Psoas muscle (tissue), 7 donors: ENCODE measurements at regions not wholly inside any gene's neighbourhood (a gene's known extent, or its start where the extent isn't known, plus 50 kb on each side); places are given as distances from the start of the nearest gene placed in this dataset.
"Not testable (repeated sequence)": the region's sequence is repeated elsewhere in the genome, so short reads cannot be mapped to it uniquely, and the experiment has no call there.

ENCODE experiments used
- ATAC-seq, 4 donors: fragments of 200-7000 bp; cut with Tn5 transposase; one replicate each; pipeline ENCODE4 v1.9.1; 2020; ENCODE audit warnings: moderate library complexity in 3 of 4, mild to moderate bottlenecking in 2 of 4
- DNase-seq, 2 donors: peaks; one replicate each; pipeline ENCODE4 v3.0.0-alpha.2; 2020
- H3K27ac ChIP-seq: fragments of 200-600 bp; one replicate; pipeline ENCODE4 v1.8.0; 2022
- H3K27me3 ChIP-seq, 3 donors: fragments of 200-600 bp in 1 of 3; one replicate each; pipeline versions ENCODE4 v1.6.1 to v1.8.0; 2013 to 2022; ENCODE audit warnings: low read length in 2 of 3, mild to moderate bottlenecking in 2 of 3, moderate library complexity in 1 of 3; ENCODE audit not compliant: insufficient read depth in 3 of 3
- H3K36me3 ChIP-seq, 2 donors: fragments of 200-600 bp in 1 of 2; one replicate each; pipeline versions ENCODE4 v1.6.1 to v1.8.0; 2013 to 2022; ENCODE audit warnings: low read depth in 1 of 2, mild to moderate bottlenecking in 1 of 2, moderate library complexity in 1 of 2; ENCODE audit not compliant: insufficient read depth in 1 of 2
- H3K4me1 ChIP-seq: fragments of 200-600 bp; one replicate; pipeline ENCODE4 v1.8.0; 2022
- H3K4me3 ChIP-seq: fragments of 200-600 bp; one replicate; pipeline ENCODE4 v1.8.0; 2022; ENCODE audit warnings: mild to moderate bottlenecking
- H3K9me3 ChIP-seq: fragments of 200-600 bp; one replicate; pipeline ENCODE4 v1.8.0; 2022
- WGBS, 3 donors: extraction: QIAGEN DNeasy Blood & Tissue Kit; methylation state at CpG; one replicate each; pipeline versions ENCODE4 v1.1.6 to v1.1.7; 2013; 5-methylcytosine and 5-hydroxymethylcytosine counted together
- intact Hi-C, 2 donors: fragments of 100-400 bp; cut with DNase I; formaldehyde crosslinking; loops; one replicate each; pipeline versions ENCODE4 v1.11.0 to v1.14.2; 2022
- TF ChIP-seq, protein P1 (sequence below): fragments of 200-600 bp; IDR thresholded peaks from one replicate; pipeline ENCODE4 v1.8.0; 2022; ENCODE audit warnings: antibody characterized with exemption
- donor health status: healthy with polysubstance abuse.
- donor health status: DM: no; HTN: no; CAD: no; lungs with moderate emphysema.
- donor health status: Bipolar disorder and iron deficiency.
- donor health status: healthy.
- donor health status: DM: yes; HTN: yes; CAD: no.
- donor health status: DM: no; HTN: no; CAD: no.
- donor health status: DM: yes; HTN: yes; CAD: no.

DNA sequence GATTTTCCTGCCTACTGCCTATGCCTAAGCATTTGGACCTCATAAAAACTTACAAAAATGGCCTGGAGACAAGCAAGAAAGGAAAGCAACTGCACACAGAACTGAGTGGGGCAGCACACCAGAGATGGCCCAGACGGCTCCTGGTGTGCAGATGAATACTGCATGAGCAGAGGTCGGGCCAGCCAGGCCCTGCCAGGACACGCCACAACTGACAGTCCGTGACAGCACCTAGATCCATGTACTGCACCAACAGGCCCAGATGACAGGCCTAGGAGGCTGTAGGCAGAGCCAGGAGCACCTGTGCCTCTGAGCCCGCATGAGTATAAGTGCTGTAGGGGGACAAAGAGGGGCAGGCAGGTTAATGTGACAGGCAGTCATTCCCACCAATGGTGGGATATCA, 160.2 kb downstream of the IGLL1 start:
- TF ChIP-seq, protein P1, sequence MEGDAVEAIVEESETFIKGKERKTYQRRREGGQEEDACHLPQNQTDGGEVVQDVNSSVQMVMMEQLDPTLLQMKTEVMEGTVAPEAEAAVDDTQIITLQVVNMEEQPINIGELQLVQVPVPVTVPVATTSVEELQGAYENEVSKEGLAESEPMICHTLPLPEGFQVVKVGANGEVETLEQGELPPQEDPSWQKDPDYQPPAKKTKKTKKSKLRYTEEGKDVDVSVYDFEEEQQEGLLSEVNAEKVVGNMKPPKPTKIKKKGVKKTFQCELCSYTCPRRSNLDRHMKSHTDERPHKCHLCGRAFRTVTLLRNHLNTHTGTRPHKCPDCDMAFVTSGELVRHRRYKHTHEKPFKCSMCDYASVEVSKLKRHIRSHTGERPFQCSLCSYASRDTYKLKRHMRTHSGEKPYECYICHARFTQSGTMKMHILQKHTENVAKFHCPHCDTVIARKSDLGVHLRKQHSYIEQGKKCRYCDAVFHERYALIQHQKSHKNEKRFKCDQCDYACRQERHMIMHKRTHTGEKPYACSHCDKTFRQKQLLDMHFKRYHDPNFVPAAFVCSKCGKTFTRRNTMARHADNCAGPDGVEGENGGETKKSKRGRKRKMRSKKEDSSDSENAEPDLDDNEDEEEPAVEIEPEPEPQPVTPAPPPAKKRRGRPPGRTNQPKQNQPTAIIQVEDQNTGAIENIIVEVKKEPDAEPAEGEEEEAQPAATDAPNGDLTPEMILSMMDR, result no peak
- Histone ChIP-seq H3K4me1 (no peaks in the 10 kb centered on the region), H3K27ac (no peak overlapping the region), H3K9me3 (no peaks in the 10 kb centered on the region), H3K36me3 (no peaks in the 10 kb centered on the region), H3K27me3 (peaks cover 0 to 10% (median 4%) of the 10 kb centered on the region in 3 donors), H3K4me3 (no peak overlapping the region)
- no peak for DNase-seq
- 68 to 76% (median 74%) methylated on average over 5 of the region's 5 CpGs for WGBS, 3 donors
- no peak for ATAC-seq
- intact Hi-C loops, result no loop called here

- Histone ChIP-seq H3K4me1 (no peaks in the 10 kb centered on the region), H3K4me3 (no peak overlapping the region), H3K9me3 (no peaks in the 10 kb centered on the region), H3K27ac (no peak overlapping the region), H3K36me3 (no peaks in the 10 kb centered on the region), H3K27me3 (peaks cover 0 to 10% (median 4%) of the 10 kb centered on the region in 3 donors)
- TF ChIP-seq, protein P1, result no peak
- DNase-seq (no peak), ATAC-seq (no peak)
- intact Hi-C loops, result no loop called here
- WGBS, 3 donors, result 87 to 95% (median 91%) methylated on average over 4 of the region's 4 CpGs
Observed at GRCh38 chr22:23419171-23419570, 160.9 kb downstream of the IGLL1 start.

DNA sequence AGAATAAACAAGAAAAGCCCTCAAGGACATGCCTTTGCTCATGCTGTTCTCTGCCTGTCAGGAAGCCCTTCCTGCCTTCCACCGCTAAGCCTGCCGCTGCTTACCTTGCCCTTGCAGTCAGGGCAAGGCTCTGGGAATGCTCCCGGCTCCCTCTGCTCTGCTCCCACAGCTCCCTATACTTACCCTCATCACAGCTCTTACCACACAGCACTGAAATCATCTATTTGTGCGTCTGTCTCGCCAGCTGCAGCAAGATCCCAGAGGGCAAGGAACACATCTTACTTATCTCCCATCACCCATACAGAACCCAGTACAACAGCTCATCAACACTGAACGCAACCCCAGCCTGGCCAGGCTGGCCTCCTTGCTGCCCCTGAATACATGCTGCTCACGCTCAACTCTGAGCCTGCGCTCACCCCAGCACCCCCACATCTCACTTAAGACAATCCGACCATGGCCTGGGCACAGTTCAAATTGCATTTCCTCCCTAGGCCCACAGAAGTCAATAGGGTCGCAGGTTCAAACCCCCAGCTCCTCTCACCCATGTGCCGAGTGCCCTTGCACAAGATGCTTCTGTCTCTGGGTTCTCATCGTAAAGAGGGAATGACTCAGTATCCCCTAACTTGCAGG, 161.8 kb downstream of the IGLL1 start:
- Histone ChIP-seq H3K27me3 (peaks cover 0 to 8% (median 4%) of the 10 kb centered on the region in 3 donors), H3K36me3 (no peaks in the 10 kb centered on the region)

GRCh38 chr22:23417327-23417726, 162.8 kb downstream of the IGLL1 start:
- WGBS, 3 donors, result 78 to 83% (median 78%) methylated on average over 3 of the region's 3 CpGs
- H3K36me3 ChIP-seq, H3K4me1 ChIP-seq, DNase-seq, H3K4me3 ChIP-seq, H3K27ac ChIP-seq, ATAC-seq, intact Hi-C loops, H3K9me3 ChIP-seq, H3K27me3 ChIP-seq: not testable (repeated sequence)

More for the DNA sequence above, 161.8 kb downstream of the IGLL1 start:
- no peak overlapping the region for H3K27ac ChIP-seq
- WGBS, 3 donors, result 67 to 73% (median 70%) methylated on average over 12 of the region's 12 CpGs
- DNase-seq, result no peak
- H3K9me3 ChIP-seq, result no peaks in the 10 kb centered on the region
- TF ChIP-seq, protein P1, result no peak
- ATAC-seq, result no peak
- H3K4me1 ChIP-seq, result no peaks in the 10 kb centered on the region
- intact Hi-C loops, result no loop called here
- no peak overlapping the region for H3K4me3 ChIP-seq

DNA sequence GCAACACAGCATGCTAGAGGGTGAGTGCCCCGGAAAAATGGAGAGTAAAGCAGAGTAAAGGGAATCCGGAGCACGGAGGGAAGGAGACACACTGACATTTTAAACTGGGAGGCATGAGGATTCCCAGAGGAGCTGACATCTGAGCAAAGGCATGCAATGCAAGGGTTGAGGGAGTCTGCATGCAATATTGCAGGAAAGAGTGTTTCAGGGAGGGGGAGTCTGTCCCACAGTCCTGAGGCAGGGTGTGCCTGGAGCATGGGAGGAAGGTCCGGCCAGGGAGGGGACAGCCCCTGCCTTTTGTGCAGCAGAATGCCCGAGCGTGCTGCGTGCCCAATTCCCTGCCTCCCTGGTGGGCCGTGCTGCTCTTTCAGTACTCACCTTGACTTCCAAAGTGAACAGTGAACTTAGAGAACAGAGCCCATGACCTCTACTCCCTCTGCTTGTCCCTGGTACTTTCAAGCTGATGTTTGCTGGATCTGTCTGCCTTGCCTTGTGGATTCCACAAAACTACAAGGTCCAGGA, 163.9 kb downstream of the IGLL1 start:
- WGBS, 3 donors, result 46 to 58% (median 54%) methylated on average over 5 to 7 of the region's 8 CpGs
- H3K4me3 ChIP-seq, DNase-seq, H3K4me1 ChIP-seq, H3K9me3 ChIP-seq, ATAC-seq, H3K27ac ChIP-seq, H3K36me3 ChIP-seq, H3K27me3 ChIP-seq, intact Hi-C loops: not testable (repeated sequence)

- 49 to 56% (median 51%) methylated on average over 8 of the region's 8 CpGs for WGBS, 3 donors
Observed at GRCh38 chr22:23415490-23415851, 164.6 kb downstream of the IGLL1 start.

More at GRCh38 chr22:23415490-23415851, 164.6 kb downstream of the IGLL1 start:
- no peaks in the 10 kb centered on the region for H3K4me1 ChIP-seq
- DNase-seq (no peak), ATAC-seq (no peak)
- no peaks in the 10 kb centered on the region for H3K9me3 ChIP-seq
- peaks cover 0 to 7% (median 4%) of the 10 kb centered on the region in 3 donors for H3K27me3 ChIP-seq
- H3K4me3 ChIP-seq, result no peak overlapping the region
- intact Hi-C loops, result no loop called here
- H3K36me3 ChIP-seq, result no peaks in the 10 kb centered on the region
- TF ChIP-seq, protein P1, result no peak
- no peak overlapping the region for H3K27ac ChIP-seq
